Activated CD4-positive, alpha-beta T cell treated with anti-CD3 and anti-CD28 coated beads for 24 hours (primary cell): ENCODE measurements at regions not wholly inside any gene's neighbourhood (a gene's known extent, or its start where the extent isn't known, plus 50 kb on each side); places are given as distances from the start of the nearest gene placed in this dataset.

ENCODE experiments used
- DNase-seq, 2 donors: peaks; one replicate each; pipeline ENCODE4 v3.0.0-alpha.2; 2020; ENCODE audit warnings: low read depth in 2 of 2

- no peak for DNase-seq
Observed at GRCh38 chr10:78898341-78899097, 170.2 kb upstream of the ZMIZ1 start.

DNA sequence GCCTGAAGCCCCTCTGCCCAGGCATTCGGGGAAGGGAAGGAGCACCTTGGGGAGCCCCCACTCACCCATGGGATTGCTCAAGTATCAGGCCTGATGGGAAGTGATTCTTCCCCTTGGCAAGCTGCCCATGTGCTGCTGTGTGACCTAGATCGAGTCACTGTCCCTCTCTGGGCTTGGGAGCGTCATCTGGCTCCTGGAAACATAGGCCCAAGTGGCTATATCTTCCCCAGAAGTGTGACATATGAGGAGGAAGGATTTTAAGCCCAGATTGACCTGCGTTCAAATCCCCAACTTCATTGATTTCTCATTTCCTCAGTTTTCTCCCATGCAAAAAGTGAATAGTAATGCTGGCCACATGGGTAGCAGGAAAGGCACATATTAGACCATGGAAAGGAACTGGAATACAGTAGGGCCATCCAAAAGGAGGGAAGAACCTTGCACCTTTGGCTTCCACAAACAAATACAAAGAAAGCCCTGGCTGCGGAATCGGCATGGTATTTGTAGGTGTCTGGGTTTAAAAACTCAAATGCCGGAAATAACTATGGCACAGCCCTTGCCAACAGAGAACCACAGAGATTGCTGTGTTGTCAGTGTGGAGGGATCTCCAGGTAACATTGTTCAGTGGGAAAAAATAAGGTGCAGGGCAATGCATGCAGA, 169.5 kb upstream of the ZMIZ1 start:
- no peak for DNase-seq

DNA sequence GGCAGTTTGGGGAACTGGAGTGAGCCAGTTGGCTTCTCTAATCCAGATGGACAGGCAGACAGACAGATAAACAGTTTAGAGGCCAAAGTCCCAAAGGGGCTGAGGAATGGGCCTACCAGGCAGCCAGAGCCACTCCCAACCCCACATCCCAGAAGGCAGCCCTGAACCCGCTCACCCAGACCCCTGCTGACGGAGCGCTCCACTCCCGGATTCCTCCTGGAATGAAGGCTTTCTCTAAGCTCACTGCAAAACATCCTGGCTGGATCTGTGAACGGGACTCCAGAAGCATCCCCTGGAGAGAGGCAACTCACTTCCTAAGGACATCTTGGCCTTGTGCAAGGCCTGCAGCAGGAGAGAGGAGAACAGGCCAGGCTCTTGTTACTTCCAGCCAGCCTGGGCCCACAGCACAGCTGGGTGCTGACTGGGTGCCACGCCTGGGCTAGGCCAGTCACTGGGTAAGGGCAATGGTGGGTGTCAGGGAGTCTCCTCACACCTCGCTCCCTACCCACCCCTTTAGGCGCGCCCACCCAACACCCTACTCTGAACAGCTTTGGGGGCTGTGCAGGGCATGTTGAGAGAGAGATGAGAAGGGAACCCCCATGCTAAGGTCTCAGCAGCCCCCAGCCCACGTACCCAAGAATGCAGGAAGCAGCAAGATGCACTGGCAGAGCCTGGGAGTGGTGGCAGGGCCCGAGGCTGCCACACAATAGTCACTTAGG, 168.6 kb upstream of the ZMIZ1 start:
- DNase-seq = no peak

DNA sequence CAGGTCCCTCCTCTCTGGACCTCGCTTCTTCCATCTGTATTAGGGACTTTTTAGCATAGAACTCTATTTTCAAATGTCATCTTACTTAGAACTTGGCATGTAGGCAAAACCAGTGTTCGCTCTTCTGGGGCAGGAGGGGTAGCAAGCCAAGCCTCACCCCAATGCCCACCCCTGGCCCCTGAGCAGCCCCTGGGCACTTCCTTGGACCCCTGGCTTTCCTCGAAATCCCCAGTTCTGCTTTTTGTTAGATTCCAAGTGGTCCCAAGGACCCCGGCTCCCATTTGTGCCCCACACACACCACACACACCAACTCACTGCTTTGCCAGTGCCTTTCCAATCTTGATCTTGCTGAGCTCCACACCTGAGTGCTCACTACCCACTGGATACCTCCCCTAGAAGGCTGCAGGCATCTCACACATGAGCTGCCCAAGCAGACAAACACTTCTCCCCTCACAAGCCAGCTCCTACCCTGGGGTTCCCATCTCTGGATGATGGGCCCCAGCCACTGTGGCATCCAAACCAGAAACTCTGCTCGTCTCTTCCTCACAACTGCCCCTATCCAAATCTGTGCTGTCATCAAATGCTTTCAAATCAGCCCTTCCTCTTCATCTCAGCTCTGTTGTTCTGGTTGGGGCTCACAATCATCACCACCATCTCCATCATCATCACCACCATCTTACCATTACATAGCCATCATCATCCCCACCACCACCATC, 167.9 kb upstream of the ZMIZ1 start:
- no peak for DNase-seq

GRCh38 chr10:78901694-78902093, 167.1 kb upstream of the ZMIZ1 start:
- no peak for DNase-seq

DNA sequence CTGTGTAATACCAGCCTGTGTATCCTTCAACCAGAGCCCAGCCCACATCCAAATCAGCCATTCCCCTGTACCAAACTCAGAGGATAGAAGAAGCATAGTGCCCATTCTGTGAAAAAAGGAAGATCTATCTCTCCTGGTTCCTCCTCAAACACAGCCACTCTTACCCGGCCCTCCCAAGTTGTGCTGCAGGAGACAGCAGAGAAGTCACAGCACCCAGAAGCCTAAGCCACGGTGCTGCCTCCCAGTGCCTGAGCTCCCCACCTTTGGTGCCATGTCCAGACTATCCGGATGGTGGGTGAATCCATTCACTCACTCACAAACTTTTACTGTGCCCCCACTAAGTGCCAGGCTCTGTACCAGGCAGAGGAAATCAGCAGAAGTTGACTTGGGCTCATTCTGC, 166.0 kb upstream of the ZMIZ1 start:
- no peak for DNase-seq

- DNase-seq = no peak
Observed at GRCh38 chr10:78903341-78903940, 165.3 kb upstream of the ZMIZ1 start.

DNA sequence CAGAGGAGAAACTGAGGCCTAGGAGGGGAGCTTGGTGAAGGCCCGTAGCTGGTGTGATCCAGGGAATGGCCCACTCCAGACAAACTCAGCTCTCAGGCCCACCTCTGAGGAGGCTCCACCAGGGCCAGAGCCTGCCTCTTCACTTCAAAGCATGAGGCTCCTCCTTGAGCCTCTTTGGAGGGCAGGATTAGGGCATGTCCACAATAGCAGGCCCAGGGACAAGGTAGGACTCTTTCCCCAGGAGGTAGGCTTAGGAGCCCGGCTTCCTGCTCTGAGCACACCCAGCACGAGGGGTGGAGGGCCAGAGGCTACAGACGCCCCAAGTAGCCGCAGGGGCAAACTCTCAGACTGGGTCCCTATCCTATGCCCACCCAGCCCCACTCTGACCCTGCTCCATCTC, 164.6 kb upstream of the ZMIZ1 start:
- no peak for DNase-seq

- no peak for DNase-seq
Observed at GRCh38 chr10:78905015-78905956, 163.5 kb upstream of the ZMIZ1 start.

DNA sequence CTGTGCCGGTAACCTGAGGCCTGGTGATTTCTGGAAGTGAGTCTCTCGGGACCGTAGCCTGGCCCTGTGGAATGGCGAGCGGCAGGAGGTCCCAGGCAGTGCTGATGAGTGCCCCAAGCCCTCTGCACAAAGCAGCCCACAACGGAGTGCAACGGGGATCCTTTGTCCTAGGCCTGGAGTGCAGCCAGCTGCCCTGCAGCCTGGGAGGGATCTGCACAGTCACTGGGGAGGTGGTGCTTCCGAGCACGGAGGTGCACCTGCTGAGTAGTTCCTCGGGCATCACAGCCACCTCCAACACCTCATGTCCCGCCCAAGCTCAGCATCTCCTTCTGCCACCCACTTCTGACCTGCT, 162.8 kb upstream of the ZMIZ1 start:
- DNase-seq = no peak

GRCh38 chr10:78906734-78907390, 161.9 kb upstream of the ZMIZ1 start:
- no peak for DNase-seq

DNA sequence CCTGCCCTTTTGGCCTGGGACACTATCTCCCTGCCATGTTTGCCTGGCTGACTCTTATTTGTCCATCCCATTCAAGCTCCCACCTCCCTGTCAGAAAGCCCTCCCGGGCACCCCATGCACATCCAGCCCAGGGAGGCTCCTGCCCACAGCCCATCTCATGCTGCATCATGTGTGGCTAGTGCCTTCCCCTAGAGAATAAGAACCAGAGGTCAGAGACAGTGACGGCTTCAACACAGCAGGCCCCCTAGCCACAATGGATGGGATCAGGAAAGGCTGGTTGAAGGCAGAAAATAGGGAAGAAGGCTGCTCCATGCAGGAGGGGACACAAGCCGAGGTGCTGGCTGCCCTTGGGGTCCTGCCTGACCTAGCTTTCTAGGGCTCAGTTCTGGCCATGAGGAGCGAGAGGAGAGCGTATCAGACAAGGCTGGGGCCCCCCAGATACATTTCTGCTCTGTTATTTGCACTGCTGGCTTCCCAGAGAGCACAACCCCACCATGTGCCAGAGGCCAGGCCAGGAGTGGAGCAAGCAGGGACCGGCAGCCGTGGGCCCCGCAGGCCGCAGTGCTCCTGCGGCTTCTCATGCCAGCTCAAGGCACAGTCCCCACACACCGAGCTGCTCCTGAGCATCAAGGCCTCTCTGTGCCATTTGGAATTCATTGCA, 161.1 kb upstream of the ZMIZ1 start:
- DNase-seq = no peak

GRCh38 chr10:78909221-78909620, 159.5 kb upstream of the ZMIZ1 start:
- DNase-seq = no peak

- DNase-seq = no peak
Observed at GRCh38 chr10:78910021-78910420, 158.7 kb upstream of the ZMIZ1 start.

- no peak for DNase-seq
Observed at GRCh38 chr10:78910476-78910875, 158.3 kb upstream of the ZMIZ1 start.

- no peak for DNase-seq
Observed at GRCh38 chr10:78910886-78911285, 157.9 kb upstream of the ZMIZ1 start.

- DNase-seq = no peak
Observed at GRCh38 chr10:78911533-78912340, 157.0 kb upstream of the ZMIZ1 start.

DNA sequence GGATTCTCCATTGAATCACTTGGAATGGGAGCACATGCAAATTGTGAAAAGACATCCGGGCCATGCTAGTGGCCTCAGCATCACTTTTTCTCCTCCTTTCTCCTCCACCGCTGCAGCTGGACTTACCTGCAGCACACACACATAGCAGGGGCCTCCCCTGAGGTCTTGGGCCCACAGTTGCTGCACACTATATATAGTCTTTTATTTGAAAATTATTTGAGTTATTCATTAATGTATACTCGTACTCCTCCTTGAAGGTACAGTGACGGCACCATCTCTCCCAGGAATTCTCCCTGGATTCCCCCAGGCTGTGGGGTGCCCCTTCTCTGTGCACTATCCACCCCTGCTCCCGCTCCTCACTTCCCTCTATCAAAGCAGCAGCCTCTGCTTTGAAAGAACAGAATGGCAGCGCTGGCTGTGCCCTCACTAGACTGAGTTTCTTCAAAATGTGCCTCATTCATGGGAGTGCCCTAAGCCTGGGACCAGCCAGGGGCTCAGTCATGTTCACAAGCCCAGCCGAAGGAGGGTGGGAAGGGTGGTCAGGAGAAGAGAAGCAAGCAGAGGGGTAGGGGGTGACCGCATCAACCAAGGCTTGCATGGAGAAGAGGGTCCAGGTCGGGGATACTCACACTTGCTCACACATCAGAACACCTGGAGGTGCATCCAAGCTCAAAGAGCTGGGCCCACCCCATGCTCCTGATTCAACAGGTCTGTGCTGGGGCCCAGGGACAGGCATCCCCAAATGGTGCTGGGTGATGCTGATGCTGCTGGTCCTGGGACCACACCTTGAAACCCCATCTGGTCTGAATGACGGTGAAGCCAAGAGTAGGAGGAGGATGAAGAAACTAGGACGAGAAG, 156.2 kb upstream of the ZMIZ1 start:
- DNase-seq = no peak
